ENCODE measurements at regions not wholly inside any gene's neighbourhood (a gene's known extent, or its start where the extent isn't known, plus 50 kb on each side); places are given as distances from the start of the nearest gene placed in this dataset.

- no peak for ATAC-seq
- H3K27ac ChIP-seq = no peak overlapping the region
- no peaks in the 10 kb centered on the region for H3K9me3 ChIP-seq
- H3K36me3 ChIP-seq = no peaks in the 10 kb centered on the region
- FAIRE-seq = no peak
- intact Hi-C loops (cut with DNase I) = no loop called here
- no peaks in the 10 kb centered on the region for H3K27me3 ChIP-seq
- DNase-seq = no peak
- H3K4me3 ChIP-seq = no peak overlapping the region
- 79 to 86% methylated on average over 6 of the region's 6 CpGs for WGBS, 2 donors
- TF ChIP-seq, protein P1, sequence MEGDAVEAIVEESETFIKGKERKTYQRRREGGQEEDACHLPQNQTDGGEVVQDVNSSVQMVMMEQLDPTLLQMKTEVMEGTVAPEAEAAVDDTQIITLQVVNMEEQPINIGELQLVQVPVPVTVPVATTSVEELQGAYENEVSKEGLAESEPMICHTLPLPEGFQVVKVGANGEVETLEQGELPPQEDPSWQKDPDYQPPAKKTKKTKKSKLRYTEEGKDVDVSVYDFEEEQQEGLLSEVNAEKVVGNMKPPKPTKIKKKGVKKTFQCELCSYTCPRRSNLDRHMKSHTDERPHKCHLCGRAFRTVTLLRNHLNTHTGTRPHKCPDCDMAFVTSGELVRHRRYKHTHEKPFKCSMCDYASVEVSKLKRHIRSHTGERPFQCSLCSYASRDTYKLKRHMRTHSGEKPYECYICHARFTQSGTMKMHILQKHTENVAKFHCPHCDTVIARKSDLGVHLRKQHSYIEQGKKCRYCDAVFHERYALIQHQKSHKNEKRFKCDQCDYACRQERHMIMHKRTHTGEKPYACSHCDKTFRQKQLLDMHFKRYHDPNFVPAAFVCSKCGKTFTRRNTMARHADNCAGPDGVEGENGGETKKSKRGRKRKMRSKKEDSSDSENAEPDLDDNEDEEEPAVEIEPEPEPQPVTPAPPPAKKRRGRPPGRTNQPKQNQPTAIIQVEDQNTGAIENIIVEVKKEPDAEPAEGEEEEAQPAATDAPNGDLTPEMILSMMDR (IDR thresholded peaks at IDR 0.05) = no peak
- H3K4me1 ChIP-seq = no peaks in the 10 kb centered on the region
These were observed 182.8 kb downstream of the ST6GAL2 start for GRCh38 chr2:106703161-106703560.

DNA sequence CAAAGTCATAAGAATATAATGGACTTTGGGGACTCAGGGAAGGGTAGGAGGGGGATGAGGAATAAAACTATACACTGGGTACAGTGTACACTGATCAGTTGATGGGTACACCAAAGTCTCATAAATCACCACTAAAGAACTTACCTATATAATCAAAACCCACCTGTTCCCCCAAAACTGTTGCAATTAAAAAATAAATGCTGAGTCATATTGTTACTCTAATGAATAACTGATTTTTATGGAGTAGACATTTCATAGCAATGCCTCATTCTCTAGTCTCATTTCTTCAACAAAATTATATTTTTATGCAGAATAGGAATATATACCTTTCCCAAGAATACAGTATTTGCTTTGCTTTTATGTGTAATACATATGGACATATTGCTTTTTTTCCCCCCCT lies 181.2 kb downstream of the ST6GAL2 start:
- H3K4me3 ChIP-seq = no peak overlapping the region
- H3K27ac ChIP-seq = no peak overlapping the region
- TF ChIP-seq, protein P1 (IDR thresholded peaks at IDR 0.05) = no peak
- intact Hi-C loops (cut with DNase I) = no loop called here
- H3K27me3 ChIP-seq = no peaks in the 10 kb centered on the region
- H3K9me3 ChIP-seq = no peaks in the 10 kb centered on the region
- no peaks in the 10 kb centered on the region for H3K36me3 ChIP-seq
- DNase-seq (no peak), ATAC-seq (no peak), FAIRE-seq (no peak)
- H3K4me1 ChIP-seq = no peaks in the 10 kb centered on the region

- TF ChIP-seq, protein P1 (IDR thresholded peaks at IDR 0.05) = no peak
- DNase-seq = no peak
- H3K9me3 ChIP-seq = no peaks in the 10 kb centered on the region
- no peak overlapping the region for H3K27ac ChIP-seq
- no peak for FAIRE-seq
- intact Hi-C loops (cut with DNase I) = no loop called here
- WGBS, 2 donors = 43 to 49% methylated on average over 1 of the region's 1 CpG
- H3K4me1 ChIP-seq = no peaks in the 10 kb centered on the region
- no peak for ATAC-seq
- no peaks in the 10 kb centered on the region for H3K36me3 ChIP-seq
- no peak overlapping the region for H3K4me3 ChIP-seq
- no peaks in the 10 kb centered on the region for H3K27me3 ChIP-seq
These were observed 180.1 kb downstream of the ST6GAL2 start for GRCh38 chr2:106705877-106706276.

GRCh38 chr2:106706283-106706682 lies 179.7 kb downstream of the ST6GAL2 start:
- no peaks in the 10 kb centered on the region for H3K27me3 ChIP-seq
- DNase-seq = no peak
- TF ChIP-seq, protein P1 (IDR thresholded peaks at IDR 0.05) = no peak
- 68 to 89% methylated on average over 2 of the region's 2 CpGs for WGBS, 2 donors
- H3K36me3 ChIP-seq = no peaks in the 10 kb centered on the region
- FAIRE-seq = no peak
- no peak overlapping the region for H3K4me3 ChIP-seq
- H3K27ac ChIP-seq = no peak overlapping the region
- no peaks in the 10 kb centered on the region for H3K4me1 ChIP-seq
- intact Hi-C loops (cut with DNase I) = no loop called here
- H3K9me3 ChIP-seq = no peaks in the 10 kb centered on the region
- ATAC-seq = no peak

DNA sequence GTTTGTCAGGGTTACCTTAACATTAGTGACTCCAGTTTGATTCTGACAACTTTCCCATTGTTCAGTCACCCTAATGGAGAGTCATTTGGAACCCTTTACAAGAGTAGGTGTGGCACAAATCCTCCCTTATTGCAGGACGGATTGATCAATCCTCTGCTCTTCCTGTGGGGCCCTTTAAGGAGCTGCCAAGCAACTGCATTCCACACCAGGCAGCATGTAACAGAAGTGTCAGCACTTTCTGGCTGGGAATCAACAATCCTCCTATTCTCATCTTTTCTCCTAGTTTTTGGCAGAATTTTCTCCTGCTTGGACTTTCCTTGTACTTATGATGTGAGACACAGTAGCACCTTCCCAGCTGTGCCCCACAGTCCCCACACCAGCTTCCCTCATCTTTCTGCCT lies 177.8 kb downstream of the ST6GAL2 start:
- H3K4me1 ChIP-seq = no peaks in the 10 kb centered on the region
- ATAC-seq (no peak), DNase-seq (no peak), FAIRE-seq (no peak)
- H3K36me3 ChIP-seq = no peaks in the 10 kb centered on the region
- no peaks in the 10 kb centered on the region for H3K9me3 ChIP-seq
- 3 to 6% methylated on average over 1 of the region's 1 CpG for WGBS, 2 donors
- no peak overlapping the region for H3K27ac ChIP-seq
- intact Hi-C loops (cut with DNase I) = no loop called here
- TF ChIP-seq, protein P1 (IDR thresholded peaks at IDR 0.05) = no peak
- H3K4me3 ChIP-seq = no peak overlapping the region
- no peaks in the 10 kb centered on the region for H3K27me3 ChIP-seq

Measured in pancreas (tissue), 10 donors.